Caco-2 (cell line): ENCODE measurements at regions not wholly inside any gene's neighbourhood (a gene's known extent, or its start where the extent isn't known, plus 50 kb on each side); places are given as distances from the start of the nearest gene placed in this dataset.

Source experiments
- BruUV-seq: library from RNA; stranded (reverse); fragments of 400-500 nt; replicated peaks from 2 replicates; lab custom pipeline; 2021; lab: Mats Ljungman, UMichigan
- CTCF ChIA-PET: fragments of 300-600 bp; sonication (Branson Sonifier 250); formaldehyde crosslinking; loops from one replicate; lab custom pipeline; 2022; ENCODE audit warnings: antibody characterized with exemption; lab: Charles Lee
- POLR2A ChIA-PET: fragments of 300-600 bp; sonication (Branson Sonifier 250); formaldehyde crosslinking; loops from one replicate; lab custom pipeline; 2022; ENCODE audit warnings: antibody characterized with exemption; lab: Charles Lee
- DNase-seq, 2 experiments: peaks; one replicate each; pipeline versions ENCODE4 v3.0.0 to v3.0.0-alpha.2; 2020 to 2022
- H3K27me3 ChIP-seq: replicated peaks from 2 replicates; pipeline ENCODE4 v1.6.0; 2011; ENCODE audit warnings: low read length; ENCODE audit not compliant: control insufficient read depth, insufficient read depth
- H3K36me3 ChIP-seq: 2 replicates; pipeline ENCODE4 v1.5.1; 2011; ENCODE audit warnings: low read length; ENCODE audit not compliant: control insufficient read depth, insufficient read depth
- H3K4me1 ChIP-seq: fragments of 250-450 bp; sonication (Bioruptor Pico); 2 replicates; pipeline ENCODE4 v1.5.1; 2020; ENCODE audit warnings: mild to moderate bottlenecking
- H3K4me3 ChIP-seq: 2 replicates; pipeline ENCODE4 v1.5.1; 2011; ENCODE audit warnings: low read depth, mild to moderate bottlenecking, control low read depth, low read length
- H3K9me3 ChIP-seq: fragments of 250-450 bp; sonication (Bioruptor Pico); 2 replicates; pipeline ENCODE4 v1.5.1; 2020; ENCODE audit warnings: mild to moderate bottlenecking, moderate library complexity
- H3K27ac Mint-ChIP-seq: one replicate; pipeline ENCODE4 v1.8.0; 2022; ENCODE audit warnings: mixed read lengths; ENCODE audit not compliant: unreplicated experiment
- H3K27me3 Mint-ChIP-seq: one replicate; pipeline ENCODE4 v1.8.0; 2022; ENCODE audit warnings: mixed read lengths; ENCODE audit not compliant: insufficient read depth, unreplicated experiment
- H3K36me3 Mint-ChIP-seq: one replicate; pipeline ENCODE4 v1.8.0; 2022; ENCODE audit warnings: mild to moderate bottlenecking, mixed read lengths; ENCODE audit not compliant: insufficient read depth, unreplicated experiment
- H3K4me1 Mint-ChIP-seq: one replicate; pipeline ENCODE4 v1.8.0; 2022; ENCODE audit warnings: low read depth, mixed read lengths; ENCODE audit not compliant: unreplicated experiment
- H3K4me3 Mint-ChIP-seq: one replicate; pipeline ENCODE4 v1.8.0; 2022; ENCODE audit warnings: mild to moderate bottlenecking, moderate library complexity, mixed read lengths; ENCODE audit not compliant: unreplicated experiment
- H3K9me3 Mint-ChIP-seq: one replicate; pipeline ENCODE4 v1.8.0; 2022; ENCODE audit warnings: mixed read lengths; ENCODE audit not compliant: unreplicated experiment
- CTCF ChIP-seq, 2 experiments: fragments of 200-600 bp in 1 of 2; IDR thresholded peaks; 1 replicate in 1 of 2; 2 replicates in 1 of 2; pipeline versions ENCODE4 v1.5.1 to v1.8.0; 2011 to 2022; ENCODE audit warnings: antibody characterized with exemption in 1 of 2, control low read depth in 1 of 2, inconsistent platforms in 1 of 2, low read depth in 1 of 2, low read length in 1 of 2, mild to moderate bottlenecking in 1 of 2, moderate library complexity in 1 of 2; ENCODE audit not compliant: insufficient read depth in 1 of 2, severe bottlenecking in 1 of 2, unreplicated experiment in 1 of 2
- intact Hi-C: fragments of 100-400 bp; cut with micrococcal nuclease; formaldehyde crosslinking; loops from one replicate; pipeline ENCODE4 v1.10.0; 2022; ENCODE audit not compliant: unreplicated experiment

GRCh38 chr6:103858003-103858402 lies 1001.7 kb downstream of the HACE1 start:
- H3K27me3 ChIP-seq = no peaks in the 10 kb centered on the region
- no TSS peak for BruUV-seq
- H3K36me3 ChIP-seq = no peaks in the 10 kb centered on the region
- H3K4me1 ChIP-seq = no peaks in the 10 kb centered on the region
- Mint-ChIP-seq H3K36me3 (no peaks in the 10 kb centered on the region), H3K4me3 (no peak overlapping the region), H3K9me3 (no peaks in the 10 kb centered on the region), H3K4me1 (no peaks in the 10 kb centered on the region), H3K27me3 (no peaks in the 10 kb centered on the region), H3K27ac (no peak overlapping the region)
- DNase-seq = no peak
- no peaks in the 10 kb centered on the region for H3K9me3 ChIP-seq
- ChIA-PET CTCF (no interaction called here), POLR2A (no interaction called here)
- intact Hi-C loops = no loop called here
- no peak overlapping the region for H3K4me3 ChIP-seq
- TF ChIP-seq CTCF (IDR thresholded peaks at IDR 0.05; ENCODE audit: insufficient read depth in 1 of 2, low read depth in 1 of 2, low read length in 1 of 2, severe bottlenecking in 1 of 2, unreplicated experiment in 1 of 2) = no peak

- ChIA-PET CTCF (no interaction called here), POLR2A (no interaction called here)
- no peaks in the 10 kb centered on the region for H3K27me3 Mint-ChIP-seq
Measured at GRCh38 chr6:103855750-103856149, 1004.0 kb downstream of the HACE1 start.

GRCh38 chr6:103854059-103854458 lies 1005.7 kb downstream of the HACE1 start:
- H3K36me3 ChIP-seq = no peaks in the 10 kb centered on the region
- ChIA-PET POLR2A (no interaction called here), CTCF (no interaction called here)
- no TSS peak for BruUV-seq
- H3K4me1 ChIP-seq = no peaks in the 10 kb centered on the region
- H3K27me3 ChIP-seq = no peaks in the 10 kb centered on the region
- Mint-ChIP-seq H3K4me1 (no peaks in the 10 kb centered on the region), H3K9me3 (no peaks in the 10 kb centered on the region), H3K27ac (no peak overlapping the region), H3K36me3 (no peaks in the 10 kb centered on the region), H3K27me3 (no peaks in the 10 kb centered on the region), H3K4me3 (no peak overlapping the region)
- no peak for TF ChIP-seq CTCF (IDR thresholded peaks at IDR 0.05; ENCODE audit: insufficient read depth in 1 of 2, low read depth in 1 of 2, low read length in 1 of 2, severe bottlenecking in 1 of 2, unreplicated experiment in 1 of 2)
- no peak for DNase-seq
- intact Hi-C loops = no loop called here
- no peaks in the 10 kb centered on the region for H3K9me3 ChIP-seq
- H3K4me3 ChIP-seq = no peak overlapping the region

More at GRCh38 chr6:103855750-103856149, 1004.0 kb downstream of the HACE1 start:
- TF ChIP-seq CTCF (IDR thresholded peaks at IDR 0.05; ENCODE audit: insufficient read depth in 1 of 2, low read depth in 1 of 2, low read length in 1 of 2, severe bottlenecking in 1 of 2, unreplicated experiment in 1 of 2) = no peak
- no peak for DNase-seq
- H3K9me3 ChIP-seq = no peaks in the 10 kb centered on the region
- H3K27me3 ChIP-seq = no peaks in the 10 kb centered on the region
- no peaks in the 10 kb centered on the region for H3K36me3 ChIP-seq
- H3K4me3 ChIP-seq = no peak overlapping the region
- Mint-ChIP-seq H3K4me3 (no peak overlapping the region), H3K4me1 (no peaks in the 10 kb centered on the region), H3K27ac (no peak overlapping the region), H3K9me3 (no peaks in the 10 kb centered on the region), H3K36me3 (no peaks in the 10 kb centered on the region)
- intact Hi-C loops = no loop called here
- BruUV-seq = no TSS peak
- no peaks in the 10 kb centered on the region for H3K4me1 ChIP-seq
